Loucy (cell line): ENCODE measurements at regions not wholly inside any gene's neighbourhood (a gene's known extent, or its start where the extent isn't known, plus 50 kb on each side); places are given as distances from the start of the nearest gene placed in this dataset.

Experiments
- H2AFZ ChIP-seq: fragments of 200-600 bp; sonication (generic); 2 replicates; pipeline ENCODE4 v1.6.0; 2016; ENCODE audit warnings: antibody characterized with exemption, mild to moderate bottlenecking, low read length, moderate library complexity
- H3F3A ChIP-seq: fragments of 200-600 bp; 2 replicates; pipeline ENCODE4 v1.6.0; 2016; ENCODE audit warnings: antibody characterized with exemption, low read depth, mild to moderate bottlenecking
- H3K27me3 ChIP-seq: fragments of 200-600 bp; sonication (generic); 2 replicates; pipeline ENCODE4 v1.6.1; 2014; ENCODE audit warnings: low read length, mild to moderate bottlenecking; ENCODE audit not compliant: insufficient read depth, poor library complexity, severe bottlenecking
- H3K36me3 ChIP-seq: fragments of 200-600 bp; sonication (generic); 2 replicates; pipeline ENCODE4 v1.6.1; 2016; ENCODE audit warnings: low read length; ENCODE audit not compliant: insufficient read depth
- H3K4me1 ChIP-seq: fragments of 200-600 bp; sonication (generic); 2 replicates; pipeline ENCODE4 v1.5.1; 2014; ENCODE audit warnings: low read length, mild to moderate bottlenecking; ENCODE audit not compliant: insufficient read depth, poor library complexity, severe bottlenecking
- H3K4me2 ChIP-seq: fragments of 200-600 bp; sonication (generic); 2 replicates; pipeline ENCODE4 v1.6.0; 2014; ENCODE audit warnings: antibody characterized with exemption, low read length, low read depth, mild to moderate bottlenecking; ENCODE audit not compliant: poor library complexity, severe bottlenecking
- H3K4me3 ChIP-seq: fragments of 200-600 bp; sonication (generic); 2 replicates; pipeline ENCODE4 v1.5.1; 2014; ENCODE audit warnings: low read length, mild to moderate bottlenecking, mixed read lengths; ENCODE audit not compliant: poor library complexity, severe bottlenecking
- H3K79me2 ChIP-seq: fragments of 200-600 bp; sonication (generic); 2 replicates; pipeline ENCODE4 v1.6.1; 2014; ENCODE audit warnings: low read length; ENCODE audit not compliant: insufficient read depth
- H3K9ac ChIP-seq: fragments of 200-600 bp; sonication (generic); 2 replicates; pipeline ENCODE4 v1.6.0; 2014; ENCODE audit warnings: mild to moderate bottlenecking, low read depth, low read length, moderate library complexity; ENCODE audit not compliant: poor library complexity, severe bottlenecking
- H3K9me2 ChIP-seq: fragments of 200-600 bp; sonication (generic); replicated peaks from 2 replicates; pipeline ENCODE4 v1.6.1; 2016; ENCODE audit warnings: low read depth, low read length, mixed read lengths
- H3K9me3 ChIP-seq: fragments of 200-600 bp; sonication (generic); 2 replicates; pipeline ENCODE4 v1.6.1; 2014; ENCODE audit warnings: mild to moderate bottlenecking, antibody characterized with exemption, low read length, low read depth; ENCODE audit not compliant: insufficient read depth
- H4K20me1 ChIP-seq: fragments of 200-600 bp; sonication (generic); 2 replicates; pipeline ENCODE4 v1.6.0; 2014; ENCODE audit warnings: antibody characterized with exemption, low read length, mild to moderate bottlenecking; ENCODE audit not compliant: insufficient read depth, poor library complexity, severe bottlenecking
- CTCF ChIP-seq: fragments of 200-600 bp; sonication (generic); conservative IDR thresholded peaks from 2 replicates; pipeline ENCODE4 v1.5.1; 2014; ENCODE audit warnings: mild to moderate bottlenecking, antibody characterized with exemption, low read length
- EZH2phosphoT487 ChIP-seq: fragments of 200-600 bp; IDR thresholded peaks from 2 replicates; pipeline ENCODE4 v1.6.1; 2018; ENCODE audit warnings: antibody characterized with exemption, mild to moderate bottlenecking, moderate library complexity, borderline replicate concordance

- Histone ChIP-seq H3K4me1 (no peaks in the 10 kb centered on the region), H3F3A (no peaks in the 10 kb centered on the region), H2AFZ (no peak overlapping the region), H3K36me3 (no peaks in the 10 kb centered on the region), H3K9ac (no peak overlapping the region), H3K27me3 (no peaks in the 10 kb centered on the region), H3K79me2 (no peaks in the 10 kb centered on the region), H3K4me3 (no peak overlapping the region), H3K4me2 (no peak overlapping the region), H4K20me1 (no peaks in the 10 kb centered on the region), H3K9me3 (no peaks in the 10 kb centered on the region), H3K9me2 (no peaks in the 10 kb centered on the region)
- TF ChIP-seq CTCF (no peak), EZH2phosphoT487 (no peak)
Observed at GRCh38 chr4:20331642-20332041, 79.9 kb downstream of the SLIT2 start.

- H3K79me2 ChIP-seq: no peaks in the 10 kb centered on the region
- no peaks in the 10 kb centered on the region for H3F3A ChIP-seq
- no peak for TF ChIP-seq CTCF
- no peak for TF ChIP-seq EZH2phosphoT487
- no peak overlapping the region for H3K4me2 ChIP-seq
- no peak overlapping the region for H3K9ac ChIP-seq
- no peaks in the 10 kb centered on the region for H3K9me3 ChIP-seq
- H3K4me1 ChIP-seq: no peaks in the 10 kb centered on the region
- H2AFZ ChIP-seq: no peak overlapping the region
- no peak overlapping the region for H3K4me3 ChIP-seq
- no peaks in the 10 kb centered on the region for H3K27me3 ChIP-seq
- H3K9me2 ChIP-seq: no peaks in the 10 kb centered on the region
- H4K20me1 ChIP-seq: no peaks in the 10 kb centered on the region
- H3K36me3 ChIP-seq: no peaks in the 10 kb centered on the region
Observed at GRCh38 chr4:20333141-20333715, 81.5 kb downstream of the SLIT2 start.

GRCh38 chr4:20337261-20337664 is 85.6 kb downstream of the SLIT2 start:
- Histone ChIP-seq H3K9ac (no peak overlapping the region), H3K79me2 (no peaks in the 10 kb centered on the region), H3K36me3 (no peaks in the 10 kb centered on the region), H3K4me1 (no peaks in the 10 kb centered on the region), H3K4me3 (no peak overlapping the region), H3K9me2 (no peaks in the 10 kb centered on the region), H3F3A (no peaks in the 10 kb centered on the region), H3K27me3 (no peaks in the 10 kb centered on the region), H2AFZ (no peak overlapping the region), H3K9me3 (no peaks in the 10 kb centered on the region), H3K4me2 (no peak overlapping the region), H4K20me1 (no peaks in the 10 kb centered on the region)
- no peak for TF ChIP-seq EZH2phosphoT487
- no peak for TF ChIP-seq CTCF
